MCF 10A (cell line): ENCODE measurements at regions not wholly inside any gene's neighbourhood (a gene's known extent, or its start where the extent isn't known, plus 50 kb on each side); places are given as distances from the start of the nearest gene placed in this dataset.

Experiments
- BruUV-seq: library from RNA; stranded (reverse); fragments of 400-500 nt; replicated peaks from 2 replicates; lab custom pipeline; 2021; lab: Mats Ljungman, UMichigan
- CTCF ChIA-PET: fragments of 300-600 bp; sonication (Branson Sonifier 250); formaldehyde crosslinking; extraction: SDS; loops from one replicate; lab custom pipeline; 2021; ENCODE audit warnings: antibody characterized with exemption, inconsistent platforms; lab: Yijun Ruan, JAX
- POLR2A ChIA-PET: fragments of 300-600, 350-650 bp; sonication (Branson Sonifier 250); formaldehyde crosslinking; extraction: SDS; loops from one replicate; lab custom pipeline; 2020; ENCODE audit warnings: antibody characterized with exemption, inconsistent platforms; lab: Yijun Ruan, JAX
- DNase-seq: peaks from one replicate; pipeline ENCODE4 v3.0.0-alpha.2; 2018; ENCODE audit not compliant: unreplicated experiment
- H3K27ac Mint-ChIP-seq: one replicate; pipeline ENCODE4 v1.8.0; 2022; ENCODE audit warnings: mild to moderate bottlenecking, low read depth, mixed read lengths; ENCODE audit not compliant: unreplicated experiment
- H3K27me3 Mint-ChIP-seq: one replicate; pipeline ENCODE4 v1.8.0; 2022; ENCODE audit warnings: mixed read lengths; ENCODE audit not compliant: insufficient read depth, unreplicated experiment
- H3K36me3 Mint-ChIP-seq: one replicate; pipeline ENCODE4 v1.8.0; 2022; ENCODE audit warnings: mild to moderate bottlenecking, moderate library complexity, mixed read lengths; ENCODE audit not compliant: insufficient read depth, unreplicated experiment
- H3K4me1 Mint-ChIP-seq: one replicate; pipeline ENCODE4 v1.8.0; 2022; ENCODE audit warnings: mixed read lengths; ENCODE audit not compliant: insufficient read depth, unreplicated experiment
- H3K4me3 Mint-ChIP-seq: one replicate; pipeline ENCODE4 v1.8.0; 2022; ENCODE audit warnings: mild to moderate bottlenecking, moderate library complexity, mixed read lengths; ENCODE audit not compliant: unreplicated experiment
- H3K9me3 Mint-ChIP-seq: one replicate; pipeline ENCODE4 v1.8.0; 2022; ENCODE audit warnings: mixed read lengths; ENCODE audit not compliant: unreplicated experiment
- intact Hi-C: fragments of 100-400 bp; cut with micrococcal nuclease; formaldehyde crosslinking; loops from 2 replicates; pipeline ENCODE4 v1.14.1; 2022
- TF ChIP-seq, protein P1 (sequence below): fragments of 200-600 bp; IDR thresholded peaks from one replicate; pipeline ENCODE4 v1.8.0; 2022; ENCODE audit warnings: antibody characterized with exemption, mild to moderate bottlenecking; ENCODE audit not compliant: unreplicated experiment

DNA sequence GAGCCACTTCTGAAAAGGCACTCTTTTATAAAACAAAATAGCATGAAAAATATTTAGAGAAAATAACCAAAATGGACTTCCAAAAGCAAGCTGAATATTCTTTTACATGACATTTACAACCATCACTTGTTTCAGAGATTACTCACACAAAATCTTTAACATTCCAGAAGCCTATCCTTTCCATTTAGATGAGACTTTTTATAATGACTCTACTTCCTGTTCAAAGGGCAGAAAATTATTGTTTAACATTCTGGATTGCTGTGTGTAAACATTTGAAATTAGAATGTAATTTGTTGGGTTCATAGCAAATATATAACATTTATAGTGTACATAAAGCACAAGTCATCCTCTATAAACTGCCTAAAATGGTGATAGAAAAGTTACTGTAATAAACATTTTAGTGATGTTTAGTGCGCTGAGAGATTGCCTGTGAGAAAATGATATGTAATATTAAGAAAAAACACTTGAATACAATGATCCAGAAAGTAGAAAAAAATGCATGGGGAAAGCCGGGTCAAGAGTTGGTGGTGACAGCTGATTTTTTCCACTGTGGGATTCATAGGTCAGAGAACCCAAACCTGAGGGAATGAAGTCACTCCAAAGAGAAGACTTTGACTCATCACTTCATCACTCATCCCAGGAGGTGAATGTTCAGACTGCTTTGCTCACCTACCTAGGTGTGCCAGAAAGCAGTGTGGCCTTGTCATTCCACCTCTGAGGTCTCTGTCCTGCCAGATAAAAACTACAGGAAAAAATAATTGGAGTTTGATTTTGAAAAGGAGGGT lies 305.8 kb downstream of the ARPP21 start:
- TF ChIP-seq, protein P1, sequence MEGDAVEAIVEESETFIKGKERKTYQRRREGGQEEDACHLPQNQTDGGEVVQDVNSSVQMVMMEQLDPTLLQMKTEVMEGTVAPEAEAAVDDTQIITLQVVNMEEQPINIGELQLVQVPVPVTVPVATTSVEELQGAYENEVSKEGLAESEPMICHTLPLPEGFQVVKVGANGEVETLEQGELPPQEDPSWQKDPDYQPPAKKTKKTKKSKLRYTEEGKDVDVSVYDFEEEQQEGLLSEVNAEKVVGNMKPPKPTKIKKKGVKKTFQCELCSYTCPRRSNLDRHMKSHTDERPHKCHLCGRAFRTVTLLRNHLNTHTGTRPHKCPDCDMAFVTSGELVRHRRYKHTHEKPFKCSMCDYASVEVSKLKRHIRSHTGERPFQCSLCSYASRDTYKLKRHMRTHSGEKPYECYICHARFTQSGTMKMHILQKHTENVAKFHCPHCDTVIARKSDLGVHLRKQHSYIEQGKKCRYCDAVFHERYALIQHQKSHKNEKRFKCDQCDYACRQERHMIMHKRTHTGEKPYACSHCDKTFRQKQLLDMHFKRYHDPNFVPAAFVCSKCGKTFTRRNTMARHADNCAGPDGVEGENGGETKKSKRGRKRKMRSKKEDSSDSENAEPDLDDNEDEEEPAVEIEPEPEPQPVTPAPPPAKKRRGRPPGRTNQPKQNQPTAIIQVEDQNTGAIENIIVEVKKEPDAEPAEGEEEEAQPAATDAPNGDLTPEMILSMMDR, result no peak
- no peaks in the 10 kb centered on the region for H3K4me1 Mint-ChIP-seq
- CTCF ChIA-PET, result interaction anchor here (0.9 kb wide), 1 partner anchor 15 kb away, joined by 3 read pairs; no protein-coding TSS in a partner anchor
- DNase-seq, result peak; percentile 34
- POLR2A ChIA-PET, result interaction anchor here (0.6 kb wide), 1 partner anchor 983 kb away, joined by 4 read pairs; no protein-coding TSS in a partner anchor
- intact Hi-C loops, result no loop called here
- H3K9me3 Mint-ChIP-seq, result no peaks in the 10 kb centered on the region
- peaks cover 33% of the 10 kb centered on the region for H3K27me3 Mint-ChIP-seq
- H3K4me3 Mint-ChIP-seq, result no peak overlapping the region
- no peaks in the 10 kb centered on the region for H3K36me3 Mint-ChIP-seq
- H3K27ac Mint-ChIP-seq, result no peak overlapping the region
- BruUV-seq, result no TSS peak

DNA sequence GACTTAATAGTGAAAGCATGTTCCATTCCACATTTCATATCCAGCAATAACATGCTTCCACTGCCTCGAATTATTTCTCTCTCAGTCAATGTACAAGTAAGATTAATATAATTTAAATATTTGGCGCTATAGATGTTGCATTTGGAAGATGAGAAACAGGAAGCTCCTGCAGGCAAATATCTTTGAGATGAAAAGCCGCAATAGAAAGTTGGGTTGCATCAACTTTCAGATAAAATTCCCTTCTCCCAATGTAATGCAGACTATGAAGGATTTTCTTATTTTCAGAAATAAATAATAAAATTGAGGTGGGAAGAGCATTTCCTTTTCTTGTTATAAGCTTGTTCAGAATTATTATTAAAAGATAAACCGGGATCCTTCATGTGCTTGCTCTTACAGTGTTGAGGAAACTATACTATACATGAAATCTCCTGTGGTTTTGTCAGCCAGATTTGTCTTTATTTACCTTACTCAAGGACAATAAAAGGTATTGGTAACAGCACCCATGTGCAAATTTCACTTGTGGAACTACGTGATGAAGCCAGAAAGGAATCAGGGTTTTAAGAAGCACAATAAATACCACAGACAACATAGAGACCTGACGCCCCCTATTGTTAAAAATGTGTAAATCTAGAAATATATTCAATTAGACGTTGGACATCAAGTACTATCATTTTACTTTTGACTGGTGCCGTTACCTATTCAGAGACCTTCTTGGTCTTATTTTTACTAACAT lies 307.0 kb downstream of the ARPP21 start:
- TF ChIP-seq, protein P1, result peak; percentile 36
- no TSS peak for BruUV-seq
- Mint-ChIP-seq H3K4me3 (no peak overlapping the region), H3K9me3 (no peaks in the 10 kb centered on the region), H3K36me3 (no peaks in the 10 kb centered on the region), H3K27ac (no peak overlapping the region), H3K4me1 (no peaks in the 10 kb centered on the region), H3K27me3 (peaks cover 35% of the 10 kb centered on the region)
- CTCF ChIA-PET, result interaction anchor here (0.6 to 0.8 kb wide), 2 partner anchors 256 to 959 kb away, joined by 3 to 5 read pairs; no protein-coding TSS in a partner anchor
- POLR2A ChIA-PET, result no interaction called here
- intact Hi-C loops, result no loop called here
- peak; percentile 38 for DNase-seq

DNA sequence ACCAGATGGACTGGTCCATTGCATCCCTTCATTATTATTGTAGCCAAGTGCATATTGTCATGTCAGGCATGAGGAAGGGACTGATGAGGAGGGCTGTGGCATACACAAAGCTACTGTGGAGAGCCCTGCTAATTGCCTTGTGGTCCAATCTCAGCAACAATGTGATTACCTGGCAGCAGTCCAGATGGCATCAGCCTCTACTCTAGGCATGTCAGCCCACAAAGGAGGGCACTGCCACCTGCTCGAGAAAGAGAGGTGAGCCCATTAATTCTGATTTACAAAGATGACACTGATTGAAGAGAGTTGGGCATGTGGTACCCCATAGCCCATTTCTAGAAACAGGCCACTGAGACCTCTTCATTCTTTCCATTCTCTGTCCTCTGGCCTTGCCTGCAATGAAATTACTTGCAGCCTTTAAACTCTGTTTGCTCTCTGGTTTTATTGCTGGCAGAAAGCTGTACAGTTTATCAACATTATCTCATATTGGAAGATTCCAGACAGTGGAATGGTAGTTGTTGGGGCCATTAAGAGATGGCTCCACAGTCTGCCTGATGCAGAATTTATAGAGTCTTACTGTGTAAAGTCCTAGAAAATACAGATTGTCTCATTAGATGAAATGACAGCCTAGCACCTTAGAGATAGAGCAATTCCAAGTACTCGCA lies 307.7 kb downstream of the ARPP21 start:
- H3K27ac Mint-ChIP-seq, result no peak overlapping the region
- no peaks in the 10 kb centered on the region for H3K9me3 Mint-ChIP-seq
- H3K4me1 Mint-ChIP-seq, result no peaks in the 10 kb centered on the region
- no TSS peak for BruUV-seq
- ChIA-PET CTCF (no interaction called here), POLR2A (no interaction called here)
- H3K27me3 Mint-ChIP-seq, result peaks cover 42% of the 10 kb centered on the region
- no peak for DNase-seq
- intact Hi-C loops, result no loop called here
- TF ChIP-seq, protein P1, result no peak
- H3K4me3 Mint-ChIP-seq, result no peak overlapping the region
- no peaks in the 10 kb centered on the region for H3K36me3 Mint-ChIP-seq

DNA sequence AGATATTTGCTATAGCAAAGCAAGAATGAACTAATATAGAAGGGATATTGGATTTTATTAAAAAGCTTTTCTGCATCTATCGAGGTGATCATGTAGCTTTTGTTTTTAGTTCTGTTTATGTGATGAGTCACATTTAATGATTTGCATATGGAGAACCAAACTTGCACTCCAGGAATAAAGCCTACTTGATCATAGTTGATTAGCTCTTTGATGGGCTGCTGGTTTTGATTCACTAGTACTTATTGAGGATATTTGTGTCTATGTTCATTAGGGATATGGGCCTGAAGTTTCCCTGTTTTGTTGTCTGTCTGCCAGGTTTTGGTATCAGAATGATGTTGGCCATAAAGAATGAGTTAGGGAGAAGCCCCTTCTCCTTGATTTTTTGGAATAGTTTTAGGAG lies 310.7 kb downstream of the ARPP21 start:
- CTCF ChIA-PET, result interaction anchor here (0.6 to 1.6 kb wide), 2 partner anchors 16 to 1059 kb away, joined by 3 to 7 read pairs; no protein-coding TSS in a partner anchor

More for the DNA sequence above, 310.7 kb downstream of the ARPP21 start:
- POLR2A ChIA-PET, result no interaction called here
- Mint-ChIP-seq H3K4me3 (no peak overlapping the region), H3K9me3 (no peaks in the 10 kb centered on the region), H3K27ac (no peak overlapping the region), H3K27me3 (peaks cover 55% of the 10 kb centered on the region), H3K4me1 (no peaks in the 10 kb centered on the region), H3K36me3 (no peaks in the 10 kb centered on the region)
- no peak for DNase-seq
- TF ChIP-seq, protein P1, result no peak
- intact Hi-C loops, result no loop called here
- BruUV-seq, result no TSS peak
